GM23338 (cell line): ENCODE measurements at regions not wholly inside any gene's neighbourhood (a gene's known extent, or its start where the extent isn't known, plus 50 kb on each side); places are given as distances from the start of the nearest gene placed in this dataset.

Experiments used
- CREB1 ChIP-seq: fragments of 250-450 bp; sonication (Bioruptor Pico); IDR thresholded peaks from 2 replicates; pipeline ENCODE4 v1.5.0; 2020; ENCODE audit warnings: low read depth, mild to moderate bottlenecking, moderate library complexity
- EZH2 ChIP-seq: fragments of 200-600 bp; sonication (generic); IDR thresholded peaks from one replicate; pipeline ENCODE4 v1.8.0; 2017; ENCODE audit warnings: antibody characterized with exemption, mild to moderate bottlenecking, low read depth; ENCODE audit not compliant: unreplicated experiment
- EZH2phosphoT487 ChIP-seq: fragments of 200-600 bp; sonication (generic); IDR thresholded peaks from one replicate; pipeline ENCODE4 v1.8.1; 2018; ENCODE audit warnings: antibody characterized with exemption; ENCODE audit not compliant: unreplicated experiment
- JUNB ChIP-seq: IDR thresholded peaks from one replicate; pipeline ENCODE4 v1.6.1; 2016; ENCODE audit warnings: antibody characterized with exemption; ENCODE audit not compliant: unreplicated experiment
- POLR2AphosphoS5 ChIP-seq: IDR thresholded peaks from 2 replicates; pipeline ENCODE4 v1.6.1; 2016; ENCODE audit warnings: antibody characterized with exemption, low read depth
- ZNF114 ChIP-seq: fragments of 250-450 bp; sonication (Bioruptor Pico); IDR thresholded peaks from 2 replicates; pipeline ENCODE4 v1.5.0; 2020; ENCODE audit warnings: mild to moderate bottlenecking, moderate library complexity
- ZNF331 ChIP-seq: fragments of 250-450 bp; sonication (Bioruptor Pico); IDR thresholded peaks from 2 replicates; pipeline ENCODE4 v1.5.0; 2020; ENCODE audit warnings: low read depth, mild to moderate bottlenecking, moderate library complexity
- TF ChIP-seq, protein P1 (sequence below), 2 experiments: fragments of 200-600 bp in 1 of 2; sonication (generic) in 1 of 2; conservative IDR thresholded peaks; 2 replicates each; pipeline versions ENCODE4 v1.5.1 to v1.6.1; 2016 to 2017; ENCODE audit warnings: antibody characterized with exemption in 2 of 2, low read depth in 2 of 2, mild to moderate bottlenecking in 2 of 2, moderate library complexity in 1 of 2
- TF ChIP-seq, protein P2 (sequence below): IDR thresholded peaks from one replicate; pipeline ENCODE4 v1.6.1; 2018; ENCODE audit warnings: antibody characterized with exemption; ENCODE audit not compliant: unreplicated experiment
- TF ChIP-seq, protein P3 (sequence below): fragments of 250-450 bp; sonication (Bioruptor Pico); IDR thresholded peaks from 2 replicates; pipeline ENCODE4 v1.5.0; 2020; ENCODE audit warnings: mild to moderate bottlenecking, moderate library complexity
- TF ChIP-seq, protein P4 (sequence below): IDR thresholded peaks from 2 replicates; pipeline ENCODE4 v1.6.1; 2016; ENCODE audit warnings: antibody characterized with exemption

DNA sequence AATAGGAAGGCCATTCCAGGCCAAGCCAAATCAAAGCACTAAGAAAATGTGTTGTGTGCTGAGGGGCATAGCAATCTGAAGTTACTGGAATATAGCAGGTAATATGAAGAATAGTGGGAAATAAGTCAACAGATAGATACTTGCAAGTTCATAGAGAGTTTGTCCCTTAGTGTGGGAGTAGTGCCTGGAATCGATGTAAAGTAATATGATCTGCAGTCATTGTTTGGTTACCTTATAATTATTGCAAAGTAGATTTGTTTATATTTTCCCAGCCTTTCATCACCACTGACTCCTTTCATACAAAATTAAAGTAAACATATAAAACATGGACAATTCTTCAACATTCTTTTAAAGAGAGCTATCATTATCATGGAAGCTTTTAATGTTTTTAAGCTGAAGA, 420.9 kb upstream of the NECTIN3 start:
- TF ChIP-seq, protein P1, sequence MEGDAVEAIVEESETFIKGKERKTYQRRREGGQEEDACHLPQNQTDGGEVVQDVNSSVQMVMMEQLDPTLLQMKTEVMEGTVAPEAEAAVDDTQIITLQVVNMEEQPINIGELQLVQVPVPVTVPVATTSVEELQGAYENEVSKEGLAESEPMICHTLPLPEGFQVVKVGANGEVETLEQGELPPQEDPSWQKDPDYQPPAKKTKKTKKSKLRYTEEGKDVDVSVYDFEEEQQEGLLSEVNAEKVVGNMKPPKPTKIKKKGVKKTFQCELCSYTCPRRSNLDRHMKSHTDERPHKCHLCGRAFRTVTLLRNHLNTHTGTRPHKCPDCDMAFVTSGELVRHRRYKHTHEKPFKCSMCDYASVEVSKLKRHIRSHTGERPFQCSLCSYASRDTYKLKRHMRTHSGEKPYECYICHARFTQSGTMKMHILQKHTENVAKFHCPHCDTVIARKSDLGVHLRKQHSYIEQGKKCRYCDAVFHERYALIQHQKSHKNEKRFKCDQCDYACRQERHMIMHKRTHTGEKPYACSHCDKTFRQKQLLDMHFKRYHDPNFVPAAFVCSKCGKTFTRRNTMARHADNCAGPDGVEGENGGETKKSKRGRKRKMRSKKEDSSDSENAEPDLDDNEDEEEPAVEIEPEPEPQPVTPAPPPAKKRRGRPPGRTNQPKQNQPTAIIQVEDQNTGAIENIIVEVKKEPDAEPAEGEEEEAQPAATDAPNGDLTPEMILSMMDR (conservative IDR thresholded peaks at IDR 0.05; ENCODE audit: low read depth in 2 of 2): no peak
- TF ChIP-seq EZH2phosphoT487 (no peak), EZH2 (no peak), ZNF114 (CRISPR knock-in tag) (no peak), POLR2AphosphoS5 (no peak), JUNB (no peak), CREB1 (CRISPR knock-in tag) (no peak), ZNF331 (CRISPR knock-in tag) (no peak)
- TF ChIP-seq, protein P2, sequence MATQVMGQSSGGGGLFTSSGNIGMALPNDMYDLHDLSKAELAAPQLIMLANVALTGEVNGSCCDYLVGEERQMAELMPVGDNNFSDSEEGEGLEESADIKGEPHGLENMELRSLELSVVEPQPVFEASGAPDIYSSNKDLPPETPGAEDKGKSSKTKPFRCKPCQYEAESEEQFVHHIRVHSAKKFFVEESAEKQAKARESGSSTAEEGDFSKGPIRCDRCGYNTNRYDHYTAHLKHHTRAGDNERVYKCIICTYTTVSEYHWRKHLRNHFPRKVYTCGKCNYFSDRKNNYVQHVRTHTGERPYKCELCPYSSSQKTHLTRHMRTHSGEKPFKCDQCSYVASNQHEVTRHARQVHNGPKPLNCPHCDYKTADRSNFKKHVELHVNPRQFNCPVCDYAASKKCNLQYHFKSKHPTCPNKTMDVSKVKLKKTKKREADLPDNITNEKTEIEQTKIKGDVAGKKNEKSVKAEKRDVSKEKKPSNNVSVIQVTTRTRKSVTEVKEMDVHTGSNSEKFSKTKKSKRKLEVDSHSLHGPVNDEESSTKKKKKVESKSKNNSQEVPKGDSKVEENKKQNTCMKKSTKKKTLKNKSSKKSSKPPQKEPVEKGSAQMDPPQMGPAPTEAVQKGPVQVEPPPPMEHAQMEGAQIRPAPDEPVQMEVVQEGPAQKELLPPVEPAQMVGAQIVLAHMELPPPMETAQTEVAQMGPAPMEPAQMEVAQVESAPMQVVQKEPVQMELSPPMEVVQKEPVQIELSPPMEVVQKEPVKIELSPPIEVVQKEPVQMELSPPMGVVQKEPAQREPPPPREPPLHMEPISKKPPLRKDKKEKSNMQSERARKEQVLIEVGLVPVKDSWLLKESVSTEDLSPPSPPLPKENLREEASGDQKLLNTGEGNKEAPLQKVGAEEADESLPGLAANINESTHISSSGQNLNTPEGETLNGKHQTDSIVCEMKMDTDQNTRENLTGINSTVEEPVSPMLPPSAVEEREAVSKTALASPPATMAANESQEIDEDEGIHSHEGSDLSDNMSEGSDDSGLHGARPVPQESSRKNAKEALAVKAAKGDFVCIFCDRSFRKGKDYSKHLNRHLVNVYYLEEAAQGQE: no peak
- TF ChIP-seq, protein P3, sequence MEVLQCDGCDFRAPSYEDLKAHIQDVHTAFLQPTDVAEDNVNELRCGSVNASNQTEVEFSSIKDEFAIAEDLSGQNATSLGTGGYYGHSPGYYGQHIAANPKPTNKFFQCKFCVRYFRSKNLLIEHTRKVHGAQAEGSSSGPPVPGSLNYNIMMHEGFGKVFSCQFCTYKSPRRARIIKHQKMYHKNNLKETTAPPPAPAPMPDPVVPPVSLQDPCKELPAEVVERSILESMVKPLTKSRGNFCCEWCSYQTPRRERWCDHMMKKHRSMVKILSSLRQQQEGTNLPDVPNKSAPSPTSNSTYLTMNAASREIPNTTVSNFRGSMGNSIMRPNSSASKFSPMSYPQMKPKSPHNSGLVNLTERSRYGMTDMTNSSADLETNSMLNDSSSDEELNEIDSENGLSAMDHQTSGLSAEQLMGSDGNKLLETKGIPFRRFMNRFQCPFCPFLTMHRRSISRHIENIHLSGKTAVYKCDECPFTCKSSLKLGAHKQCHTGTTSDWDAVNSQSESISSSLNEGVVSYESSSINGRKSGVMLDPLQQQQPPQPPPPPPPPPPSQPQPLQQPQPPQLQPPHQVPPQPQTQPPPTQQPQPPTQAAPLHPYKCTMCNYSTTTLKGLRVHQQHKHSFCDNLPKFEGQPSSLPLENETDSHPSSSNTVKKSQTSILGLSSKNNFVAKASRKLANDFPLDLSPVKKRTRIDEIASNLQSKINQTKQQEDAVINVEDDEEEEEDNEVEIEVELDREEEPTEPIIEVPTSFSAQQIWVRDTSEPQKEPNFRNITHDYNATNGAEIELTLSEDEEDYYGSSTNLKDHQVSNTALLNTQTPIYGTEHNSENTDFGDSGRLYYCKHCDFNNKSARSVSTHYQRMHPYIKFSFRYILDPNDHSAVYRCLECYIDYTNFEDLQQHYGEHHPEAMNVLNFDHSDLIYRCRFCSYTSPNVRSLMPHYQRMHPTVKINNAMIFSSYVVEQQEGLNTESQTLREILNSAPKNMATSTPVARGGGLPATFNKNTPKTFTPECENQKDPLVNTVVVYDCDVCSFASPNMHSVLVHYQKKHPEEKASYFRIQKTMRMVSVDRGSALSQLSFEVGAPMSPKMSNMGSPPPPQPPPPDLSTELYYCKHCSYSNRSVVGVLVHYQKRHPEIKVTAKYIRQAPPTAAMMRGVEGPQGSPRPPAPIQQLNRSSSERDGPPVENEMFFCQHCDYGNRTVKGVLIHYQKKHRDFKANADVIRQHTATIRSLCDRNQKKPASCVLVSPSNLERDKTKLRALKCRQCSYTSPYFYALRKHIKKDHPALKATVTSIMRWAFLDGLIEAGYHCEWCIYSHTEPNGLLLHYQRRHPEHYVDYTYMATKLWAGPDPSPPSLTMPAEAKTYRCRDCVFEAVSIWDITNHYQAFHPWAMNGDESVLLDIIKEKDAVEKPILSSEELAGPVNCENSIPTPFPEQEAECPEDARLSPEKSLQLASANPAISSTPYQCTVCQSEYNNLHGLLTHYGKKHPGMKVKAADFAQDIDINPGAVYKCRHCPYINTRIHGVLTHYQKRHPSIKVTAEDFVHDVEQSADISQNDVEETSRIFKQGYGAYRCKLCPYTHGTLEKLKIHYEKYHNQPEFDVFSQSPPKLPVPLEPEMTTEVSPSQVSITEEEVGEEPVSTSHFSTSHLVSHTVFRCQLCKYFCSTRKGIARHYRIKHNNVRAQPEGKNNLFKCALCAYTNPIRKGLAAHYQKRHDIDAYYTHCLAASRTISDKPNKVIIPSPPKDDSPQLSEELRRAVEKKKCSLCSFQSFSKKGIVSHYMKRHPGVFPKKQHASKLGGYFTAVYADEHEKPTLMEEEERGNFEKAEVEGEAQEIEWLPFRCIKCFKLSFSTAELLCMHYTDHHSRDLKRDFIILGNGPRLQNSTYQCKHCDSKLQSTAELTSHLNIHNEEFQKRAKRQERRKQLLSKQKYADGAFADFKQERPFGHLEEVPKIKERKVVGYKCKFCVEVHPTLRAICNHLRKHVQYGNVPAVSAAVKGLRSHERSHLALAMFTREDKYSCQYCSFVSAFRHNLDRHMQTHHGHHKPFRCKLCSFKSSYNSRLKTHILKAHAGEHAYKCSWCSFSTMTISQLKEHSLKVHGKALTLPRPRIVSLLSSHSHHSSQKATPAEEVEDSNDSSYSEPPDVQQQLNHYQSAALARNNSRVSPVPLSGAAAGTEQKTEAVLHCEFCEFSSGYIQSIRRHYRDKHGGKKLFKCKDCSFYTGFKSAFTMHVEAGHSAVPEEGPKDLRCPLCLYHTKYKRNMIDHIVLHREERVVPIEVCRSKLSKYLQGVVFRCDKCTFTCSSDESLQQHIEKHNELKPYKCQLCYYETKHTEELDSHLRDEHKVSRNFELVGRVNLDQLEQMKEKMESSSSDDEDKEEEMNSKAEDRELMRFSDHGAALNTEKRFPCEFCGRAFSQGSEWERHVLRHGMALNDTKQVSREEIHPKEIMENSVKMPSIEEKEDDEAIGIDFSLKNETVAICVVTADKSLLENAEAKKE (CRISPR knock-in tag): no peak
- TF ChIP-seq, protein P4, sequence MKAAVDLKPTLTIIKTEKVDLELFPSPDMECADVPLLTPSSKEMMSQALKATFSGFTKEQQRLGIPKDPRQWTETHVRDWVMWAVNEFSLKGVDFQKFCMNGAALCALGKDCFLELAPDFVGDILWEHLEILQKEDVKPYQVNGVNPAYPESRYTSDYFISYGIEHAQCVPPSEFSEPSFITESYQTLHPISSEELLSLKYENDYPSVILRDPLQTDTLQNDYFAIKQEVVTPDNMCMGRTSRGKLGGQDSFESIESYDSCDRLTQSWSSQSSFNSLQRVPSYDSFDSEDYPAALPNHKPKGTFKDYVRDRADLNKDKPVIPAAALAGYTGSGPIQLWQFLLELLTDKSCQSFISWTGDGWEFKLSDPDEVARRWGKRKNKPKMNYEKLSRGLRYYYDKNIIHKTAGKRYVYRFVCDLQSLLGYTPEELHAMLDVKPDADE: no peak
